ENCODE measurements at regions not wholly inside any gene's neighbourhood (a gene's known extent, or its start where the extent isn't known, plus 50 kb on each side); places are given as distances from the start of the nearest gene placed in this dataset.
A peak's percentile ranks its signal among the peaks of the same experiment; 100 is the strongest.

- DNase-seq (no peak), ATAC-seq (no peak)
- intact Hi-C loops (cut with DNase I), result no loop called here
Measured at GRCh38 chr13:47553329-47553977, 447.6 kb downstream of the SUCLA2 start.

- ATAC-seq (peak in 1 of 2 donors; percentile 30), DNase-seq (no peak)
- intact Hi-C loops (cut with DNase I), result no loop called here
Measured at GRCh38 chr13:47549219-47549752, 451.8 kb downstream of the SUCLA2 start.

- intact Hi-C loops (cut with DNase I), result no loop called here
- no peak for DNase-seq
- ATAC-seq, result no peak
Measured at GRCh38 chr13:47548294-47548840, 452.7 kb downstream of the SUCLA2 start.

- intact Hi-C loops (cut with DNase I), result no loop called here
- ATAC-seq (peak; percentile 38 to 49), DNase-seq (peak; percentile 28)
Measured at GRCh38 chr13:47546391-47547225, 454.5 kb downstream of the SUCLA2 start.

- ATAC-seq (peak in 1 of 2 donors; percentile 39), DNase-seq (no peak)
- intact Hi-C loops (cut with DNase I), result no loop called here
Measured at GRCh38 chr13:47545201-47546024, 455.7 kb downstream of the SUCLA2 start.

- DNase-seq (no peak), ATAC-seq (peak in 1 of 2 donors; percentile 61)
- intact Hi-C loops (cut with DNase I), result no loop called here
Measured at GRCh38 chr13:47539317-47539716, 461.8 kb downstream of the SUCLA2 start.

- DNase-seq, result no peak
- intact Hi-C loops (cut with DNase I), result no loop called here
- ATAC-seq, result no peak
Measured at GRCh38 chr13:47523771-47524170, 477.3 kb downstream of the SUCLA2 start.

- DNase-seq, result no peak
- intact Hi-C loops (cut with DNase I), result no loop called here
- ATAC-seq, result peak; percentile 32 to 55
Measured at GRCh38 chr13:47521890-47522487, 479.1 kb downstream of the SUCLA2 start.

- DNase-seq (no peak), ATAC-seq (no peak)
- intact Hi-C loops (cut with DNase I), result no loop called here
Measured at GRCh38 chr13:47519626-47520025, 481.4 kb downstream of the SUCLA2 start.

- ATAC-seq, result no peak
- no peak for DNase-seq
- intact Hi-C loops (cut with DNase I), result no loop called here
Measured at GRCh38 chr13:47518530-47518929, 482.5 kb downstream of the SUCLA2 start.

- intact Hi-C loops (cut with DNase I), result no loop called here
- DNase-seq, result no peak
- no peak for ATAC-seq
Measured at GRCh38 chr13:47511647-47512046, 489.4 kb downstream of the SUCLA2 start.

- DNase-seq, result no peak
- intact Hi-C loops (cut with DNase I), result no loop called here
- peak; percentile 63 to 78 for ATAC-seq
Measured at GRCh38 chr13:47508527-47509228, 492.4 kb downstream of the SUCLA2 start.

GRCh38 chr13:47503475-47503874 lies 497.6 kb downstream of the SUCLA2 start:
- DNase-seq (no peak), ATAC-seq (no peak)
- intact Hi-C loops (cut with DNase I), result no loop called here

- DNase-seq (no peak), ATAC-seq (no peak)
- intact Hi-C loops (cut with DNase I), result no loop called here
Measured at GRCh38 chr13:47502166-47502565, 498.9 kb downstream of the SUCLA2 start.

- intact Hi-C loops (cut with DNase I), result no loop called here
- no peak for DNase-seq
- ATAC-seq, result peak in 1 of 2 donors; percentile 81
Measured at GRCh38 chr13:47499358-47500150, 501.5 kb downstream of the SUCLA2 start.

- intact Hi-C loops (cut with DNase I), result no loop called here
- DNase-seq, result no peak
- ATAC-seq, result no peak
Measured at GRCh38 chr13:47484548-47484947, 516.5 kb downstream of the SUCLA2 start.

- no peak for DNase-seq
- intact Hi-C loops (cut with DNase I), result no loop called here
- no peak for ATAC-seq
Measured at GRCh38 chr13:47481536-47481935, 519.5 kb downstream of the SUCLA2 start.

- no peak for ATAC-seq
- intact Hi-C loops (cut with DNase I), result no loop called here
- DNase-seq, result no peak
Measured at GRCh38 chr13:47480951-47481350, 520.1 kb downstream of the SUCLA2 start.

Measured in left cardiac atrium (tissue), 4 donors.